H1 (cell line): ENCODE measurements at regions not wholly inside any gene's neighbourhood (a gene's known extent, or its start where the extent isn't known, plus 50 kb on each side); places are given as distances from the start of the nearest gene placed in this dataset.

Experiments
- CTCF ChIA-PET: fragments of 300-600 bp; sonication (Branson Sonifier 250); formaldehyde crosslinking; loops from one replicate; lab custom pipeline; 2021; ENCODE audit not compliant: partially characterized antibody; lab: Charles Lee
- POLR2A ChIA-PET: fragments of 300-600 bp; sonication (Branson Sonifier 250); formaldehyde crosslinking; loops from one replicate; lab custom pipeline; 2021; ENCODE audit warnings: inconsistent platforms; ENCODE audit not compliant: partially characterized antibody; lab: Charles Lee
- DNase-seq, 2 experiments: peaks; one replicate each; pipeline versions ENCODE4 v3.0.0 to v3.0.0-alpha.2; 2010 to 2022; ENCODE audit warnings: low spot score in 2 of 2, low read depth in 1 of 2, mixed read lengths in 1 of 2
- FAIRE-seq: peaks from 2 replicates; lab custom pipeline; 2011; peaks lifted over from hg19 to GRCh38; lab: Jason Lieb, UNC
- H2AFZ ChIP-seq: 2 replicates; pipeline ENCODE4 v1.8.1; 2012; ENCODE audit warnings: low read length, inconsistent platforms
- H2AK5ac ChIP-seq: 2 replicates; pipeline ENCODE4 v1.6.1; 2013; ENCODE audit warnings: low read depth, low read length
- H2BK120ac ChIP-seq: replicated peaks from 2 replicates; pipeline ENCODE3; 2013; ENCODE audit warnings: low read depth, low read length, inconsistent platforms
- H2BK12ac ChIP-seq: 2 replicates; pipeline ENCODE4 v1.6.1; 2013; ENCODE audit warnings: low read depth, low read length
- H2BK15ac ChIP-seq: 2 replicates; pipeline ENCODE4 v1.6.1; 2013; ENCODE audit warnings: low read length
- H2BK20ac ChIP-seq: 2 replicates; pipeline ENCODE4 v1.6.1; 2013; ENCODE audit warnings: low read length
- H2BK5ac ChIP-seq: 2 replicates; pipeline ENCODE4 v1.6.1; 2013; ENCODE audit warnings: low read depth, low read length
- H3K14ac ChIP-seq: 2 replicates; pipeline ENCODE4 v1.6.1; 2013; ENCODE audit warnings: inconsistent platforms; ENCODE audit not compliant: insufficient read length
- H3K18ac ChIP-seq: 2 replicates; pipeline ENCODE4 v1.6.1; 2013; ENCODE audit warnings: low read length; ENCODE audit errors: extremely low read depth
- H3K23ac ChIP-seq: 2 replicates; pipeline ENCODE4 v1.6.1; 2013; ENCODE audit warnings: inconsistent platforms; ENCODE audit not compliant: insufficient read length
- H3K23me2 ChIP-seq: 2 replicates; pipeline ENCODE4 v1.6.1; 2013; ENCODE audit warnings: low read depth, low read length
- H3K27ac ChIP-seq: 2 replicates; pipeline ENCODE4 v1.6.1; 2011; ENCODE audit warnings: low read depth, low read length, inconsistent platforms
- H3K27me3 ChIP-seq, 4 experiments: replicated peaks in 1 of 4; 1 replicate in 1 of 4; 2 replicates in 3 of 4; pipeline versions ENCODE4 v1.6.1 to v1.8.1; 2011 to 2013; ENCODE audit warnings: low read length in 3 of 4, mild to moderate bottlenecking in 3 of 4, inconsistent platforms in 2 of 4, mixed read lengths in 2 of 4, moderate library complexity in 1 of 4; ENCODE audit not compliant: control insufficient read depth in 3 of 4, insufficient read depth in 3 of 4; ENCODE audit errors: extremely low read depth in 1 of 4
- H3K36me3 ChIP-seq, 4 experiments: 2 replicates each; pipeline versions ENCODE4 v1.6.1 to v1.8.1; 2011 to 2013; ENCODE audit warnings: mild to moderate bottlenecking in 4 of 4, low read length in 3 of 4, moderate library complexity in 2 of 4, control low read depth in 1 of 4, inconsistent platforms in 1 of 4; ENCODE audit not compliant: insufficient read depth in 4 of 4, control insufficient read depth in 2 of 4
- H3K4ac ChIP-seq: replicated peaks from 2 replicates; pipeline ENCODE3; 2013; ENCODE audit warnings: low read length, low read depth, mixed read lengths, inconsistent platforms; ENCODE audit not compliant: insufficient read length
- H3K4me1 ChIP-seq, 4 experiments: replicated peaks in 1 of 4; 1 replicate in 1 of 4; 2 replicates in 3 of 4; pipeline versions ENCODE4 v1.6.1 to v1.8.1; 2011 to 2013; ENCODE audit warnings: low read length in 3 of 4, inconsistent platforms in 2 of 4, mixed read lengths in 1 of 4; ENCODE audit not compliant: insufficient read depth in 4 of 4, control insufficient read depth in 3 of 4
- H3K4me2 ChIP-seq, 2 experiments: 2 replicates each; pipeline versions ENCODE4 v1.6.1 to v1.8.1; 2011 to 2013; ENCODE audit warnings: low read depth in 2 of 2, low read length in 2 of 2, control low read depth in 1 of 2, inconsistent platforms in 1 of 2, mild to moderate bottlenecking in 1 of 2; ENCODE audit not compliant: insufficient read depth in 1 of 2
- H3K4me3 ChIP-seq, 4 experiments: fragments of 200-600, 300-600 bp in 1 of 4; sonication (generic), shearing (Covaris generic), sonication (Bioruptor Twin) in 1 of 4; 2 replicates each; pipeline versions ENCODE4 v1.5.1 to v1.8.1; 2011 to 2016; ENCODE audit warnings: low read length in 4 of 4, low read depth in 3 of 4, control low read depth in 2 of 4, inconsistent platforms in 2 of 4, mild to moderate bottlenecking in 2 of 4, mixed read lengths in 1 of 4, moderate library complexity in 1 of 4; ENCODE audit not compliant: insufficient read depth in 2 of 4; ENCODE audit errors: extremely low read depth in 1 of 4
- H3K56ac ChIP-seq: replicated peaks from 2 replicates; pipeline ENCODE3; 2013; ENCODE audit warnings: low read depth, mild to moderate bottlenecking, mixed read lengths, low read length, inconsistent platforms; ENCODE audit not compliant: insufficient read length
- H3K79me1 ChIP-seq: 2 replicates; pipeline ENCODE4 v1.6.1; 2013; ENCODE audit warnings: low read depth, low read length, control low read depth
- H3K79me2 ChIP-seq, 2 experiments: 2 replicates each; pipeline versions ENCODE4 v1.6.1 to v1.8.1; 2012 to 2013; ENCODE audit warnings: low read length in 2 of 2, mild to moderate bottlenecking in 2 of 2, inconsistent platforms in 1 of 2; ENCODE audit not compliant: insufficient read depth in 2 of 2, control insufficient read depth in 1 of 2
- H3K9ac ChIP-seq, 4 experiments: replicated peaks in 1 of 4; 1 replicate in 1 of 4; 2 replicates in 3 of 4; pipeline versions ENCODE4 v1.6.1 to v1.8.1; 2011 to 2013; ENCODE audit warnings: low read depth in 3 of 4, low read length in 3 of 4, control low read depth in 2 of 4, mild to moderate bottlenecking in 2 of 4, moderate library complexity in 2 of 4, inconsistent platforms in 1 of 4; ENCODE audit errors: extremely low read depth in 1 of 4
- H3K9me3 ChIP-seq, 2 experiments: 2 replicates each; pipeline versions ENCODE4 v1.6.1 to v1.8.1; 2012 to 2013; ENCODE audit warnings: mild to moderate bottlenecking in 2 of 2, moderate library complexity in 2 of 2, control low read depth in 1 of 2, inconsistent platforms in 1 of 2, low read depth in 1 of 2, low read length in 1 of 2, mixed read lengths in 1 of 2; ENCODE audit not compliant: insufficient read depth in 2 of 2
- H4K20me1 ChIP-seq, 2 experiments: replicated peaks in 1 of 2; 2 replicates each; pipeline versions ENCODE3 to v1.8.1; 2011 to 2013; ENCODE audit warnings: inconsistent platforms in 2 of 2, low read length in 2 of 2, mild to moderate bottlenecking in 1 of 2; ENCODE audit not compliant: insufficient read depth in 2 of 2, control insufficient read depth in 1 of 2
- H4K5ac ChIP-seq: 2 replicates; pipeline ENCODE4 v1.6.1; 2013; ENCODE audit warnings: low read length, low read depth, mixed read lengths, inconsistent platforms; ENCODE audit not compliant: insufficient read length
- H4K8ac ChIP-seq: 2 replicates; pipeline ENCODE4 v1.8.0; 2013; ENCODE audit warnings: mild to moderate bottlenecking, moderate library complexity, low read length, inconsistent platforms; ENCODE audit not compliant: insufficient read depth; ENCODE audit errors: extremely low read depth
- H4K91ac ChIP-seq: replicated peaks from 2 replicates; pipeline ENCODE3; 2013; ENCODE audit warnings: low read length, mixed read lengths, inconsistent platforms; ENCODE audit not compliant: insufficient read length
- ASH2L ChIP-seq: fragments of 200-600, 300-600 bp; sonication (generic); IDR thresholded peaks from one replicate; pipeline ENCODE4 v1.7.1; 2017; ENCODE audit warnings: low read length
- BACH1 ChIP-seq: IDR thresholded peaks from 2 replicates; pipeline ENCODE4 v1.6.1; 2012; ENCODE audit warnings: low read length, improper control_type of control experiment
- BRCA1 ChIP-seq: IDR thresholded peaks from 2 replicates; pipeline ENCODE4 v1.6.1; 2012; ENCODE audit warnings: low read depth, low read length, improper control_type of control experiment
- CEBPB ChIP-seq: IDR thresholded peaks from 2 replicates; pipeline ENCODE4 v1.6.1; 2012; ENCODE audit warnings: low read depth, low read length
- CHD1 ChIP-seq: IDR thresholded peaks from 2 replicates; pipeline ENCODE4 v1.6.1; 2012; ENCODE audit warnings: low read depth, low read length, improper control_type of control experiment
- CREB1 ChIP-seq: IDR thresholded peaks from 2 replicates; pipeline ENCODE4 v1.6.1; 2012; ENCODE audit warnings: inconsistent platforms
- FOSL1 ChIP-seq: IDR thresholded peaks from 2 replicates; pipeline ENCODE4 v1.6.1; 2011; ENCODE audit warnings: mild to moderate bottlenecking, low read depth, low read length, moderate library complexity; ENCODE audit not compliant: insufficient read depth
- HDAC2 ChIP-seq, 2 experiments: fragments of 300-600 bp in 1 of 2; sonication (generic) in 1 of 2; IDR thresholded peaks; 2 replicates each; pipeline ENCODE4 v1.6.1; 2011 to 2012; ENCODE audit warnings: low read depth in 2 of 2, low read length in 2 of 2, mild to moderate bottlenecking in 2 of 2, moderate library complexity in 2 of 2, borderline replicate concordance in 1 of 2, inconsistent platforms in 1 of 2
- NRF1 ChIP-seq: IDR thresholded peaks from 2 replicates; pipeline ENCODE4 v1.6.1; 2011; ENCODE audit warnings: mild to moderate bottlenecking, low read depth, low read length, improper control_type of control experiment
- RAD21 ChIP-seq, 2 experiments: IDR thresholded peaks in 1 of 2; conservative IDR thresholded peaks in 1 of 2; 2 replicates each; pipeline ENCODE4 v1.6.1; 2011; ENCODE audit warnings: low read depth in 2 of 2, low read length in 2 of 2, improper control_type of control experiment in 1 of 2, inconsistent platforms in 1 of 2, mild to moderate bottlenecking in 1 of 2, moderate library complexity in 1 of 2
- TAF7 ChIP-seq: optimal IDR thresholded peaks from 2 replicates; pipeline ENCODE3; 2011; ENCODE audit warnings: low read depth, mild to moderate bottlenecking, inconsistent platforms, low read length, moderate library complexity, borderline replicate concordance
- WGBS, 2 experiments: shearing (Covaris generic) in 1 of 2; methylation state at CpG; one replicate each; pipeline versions ENCODE4 v1.1.6 to v1.1.7; 2013 to 2015; ENCODE audit warnings: low lambda C conversion rate in 2 of 2, mixed read lengths in 2 of 2, inconsistent platforms in 1 of 2, low coverage in 1 of 2, missing lambda C conversion rate in 1 of 2; ENCODE audit not compliant: insufficient replicate concordance in 2 of 2, insufficient coverage in 1 of 2, insufficient read length in 1 of 2; ENCODE audit errors: extremely low coverage in 1 of 2, missing lambda C conversion rate in 1 of 2; 5-methylcytosine and 5-hydroxymethylcytosine counted together
- TF ChIP-seq, protein P1 (sequence below), 3 experiments: IDR thresholded peaks; 1 replicate in 2 of 3; 2 replicates in 1 of 3; pipeline versions ENCODE4 v1.5.1 to v1.6.1; 2011; ENCODE audit warnings: low read length in 3 of 3, mild to moderate bottlenecking in 3 of 3, inconsistent platforms in 2 of 3, low read depth in 1 of 3, moderate library complexity in 1 of 3; ENCODE audit not compliant: insufficient read depth in 1 of 3; ENCODE audit errors: control extremely low read depth in 1 of 3

DNA sequence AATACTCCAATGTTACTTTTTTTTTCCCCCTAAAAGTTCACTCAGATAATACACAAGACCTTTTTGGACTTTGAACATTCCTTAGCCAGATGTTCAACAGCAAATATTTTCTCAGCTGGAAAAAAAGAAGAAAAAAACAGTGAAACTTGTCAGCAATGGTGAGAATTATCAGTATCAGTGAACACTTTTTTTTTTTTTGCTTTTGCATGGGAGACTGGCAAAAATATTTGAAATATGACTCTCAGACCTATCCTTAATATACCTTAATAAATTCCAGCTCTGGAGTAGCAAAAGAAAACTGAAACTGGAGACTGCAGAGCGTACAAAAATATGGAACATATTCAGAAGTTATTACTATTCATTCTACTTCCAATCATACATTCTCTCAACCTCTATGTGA is 92.3 kb downstream of the RFPL4B start:
- H3K27ac ChIP-seq = no peak overlapping the region
- no peak overlapping the region for H3K14ac ChIP-seq
- H4K8ac ChIP-seq = no peak overlapping the region
- H2AFZ ChIP-seq = no peak overlapping the region
- no peak overlapping the region for H3K56ac ChIP-seq
- H3K23me2 ChIP-seq = no peaks in the 10 kb centered on the region
- ChIA-PET CTCF (interaction anchor here (0.5 to 1.0 kb wide), 3 partner anchors 10 to 342 kb away, joined by 3 read pairs; no protein-coding TSS in a partner anchor), POLR2A (no interaction called here)
- H3K9me3 ChIP-seq = no peaks in the 10 kb centered on the region
- no peak overlapping the region for H2BK5ac ChIP-seq
- H3K18ac ChIP-seq = no peak overlapping the region
- no peak overlapping the region for H2BK15ac ChIP-seq
- no peak overlapping the region for H3K4me2 ChIP-seq
- H3K23ac ChIP-seq = no peak overlapping the region
- H2BK120ac ChIP-seq = no peak overlapping the region
- WGBS, 2 experiments = 94% methylated on average over 1 of the region's 1 CpG; no CpG with 5 or more reads in 1 of the 2 experiments
- H3K9ac ChIP-seq = no peak overlapping the region
- H2BK20ac ChIP-seq = no peak overlapping the region
- no peak overlapping the region for H2BK12ac ChIP-seq
- DNase-seq (no peak), FAIRE-seq (no peak)
- H4K20me1 ChIP-seq = no peaks in the 10 kb centered on the region
- no peak overlapping the region for H4K91ac ChIP-seq
- H3K4me1 ChIP-seq = no peaks in the 10 kb centered on the region
- H2AK5ac ChIP-seq = no peak overlapping the region
- H3K79me1 ChIP-seq = no peaks in the 10 kb centered on the region
- H3K27me3 ChIP-seq = no peaks in the 10 kb centered on the region
- no peaks in the 10 kb centered on the region for H3K79me2 ChIP-seq
- no peak overlapping the region for H3K4me3 ChIP-seq
- H3K4ac ChIP-seq = no peak overlapping the region
- H4K5ac ChIP-seq = no peak overlapping the region
- no peaks in the 10 kb centered on the region for H3K36me3 ChIP-seq
- no peak for TF ChIP-seq CHD1
- TF ChIP-seq ASH2L = no peak
- no peak for TF ChIP-seq CEBPB
- TF ChIP-seq FOSL1 = no peak
- TF ChIP-seq BRCA1 = no peak
- no peak for TF ChIP-seq RAD21 (IDR thresholded peaks at IDR 0.05 in 1 of 2, conservative IDR thresholded peaks at IDR 0.05 in 1 of 2; ENCODE audit: low read depth in 2 of 2, low read length in 2 of 2)
- no peak for TF ChIP-seq BACH1
- TF ChIP-seq, protein P1, sequence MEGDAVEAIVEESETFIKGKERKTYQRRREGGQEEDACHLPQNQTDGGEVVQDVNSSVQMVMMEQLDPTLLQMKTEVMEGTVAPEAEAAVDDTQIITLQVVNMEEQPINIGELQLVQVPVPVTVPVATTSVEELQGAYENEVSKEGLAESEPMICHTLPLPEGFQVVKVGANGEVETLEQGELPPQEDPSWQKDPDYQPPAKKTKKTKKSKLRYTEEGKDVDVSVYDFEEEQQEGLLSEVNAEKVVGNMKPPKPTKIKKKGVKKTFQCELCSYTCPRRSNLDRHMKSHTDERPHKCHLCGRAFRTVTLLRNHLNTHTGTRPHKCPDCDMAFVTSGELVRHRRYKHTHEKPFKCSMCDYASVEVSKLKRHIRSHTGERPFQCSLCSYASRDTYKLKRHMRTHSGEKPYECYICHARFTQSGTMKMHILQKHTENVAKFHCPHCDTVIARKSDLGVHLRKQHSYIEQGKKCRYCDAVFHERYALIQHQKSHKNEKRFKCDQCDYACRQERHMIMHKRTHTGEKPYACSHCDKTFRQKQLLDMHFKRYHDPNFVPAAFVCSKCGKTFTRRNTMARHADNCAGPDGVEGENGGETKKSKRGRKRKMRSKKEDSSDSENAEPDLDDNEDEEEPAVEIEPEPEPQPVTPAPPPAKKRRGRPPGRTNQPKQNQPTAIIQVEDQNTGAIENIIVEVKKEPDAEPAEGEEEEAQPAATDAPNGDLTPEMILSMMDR (IDR thresholded peaks at IDR 0.05; ENCODE audit: control extremely low read depth in 1 of 3, insufficient read depth in 1 of 3, low read depth in 1 of 3, low read length in 3 of 3) = no peak
- TF ChIP-seq NRF1 = no peak
- TF ChIP-seq TAF7 = no peak
- TF ChIP-seq HDAC2 (IDR thresholded peaks at IDR 0.05; ENCODE audit: borderline replicate concordance in 1 of 2, low read depth in 2 of 2, low read length in 2 of 2) = no peak
- no peak for TF ChIP-seq CREB1
